A549 (cell line): ENCODE measurements at regions not wholly inside any gene's neighbourhood (a gene's known extent, or its start where the extent isn't known, plus 50 kb on each side); places are given as distances from the start of the nearest gene placed in this dataset.

ENCODE experiments used
- ATAC-seq, 2 experiments: fragments of 200-7000 bp in 1 of 2; fragments of >200 bp in 1 of 2; cut with Nextera tagmentation in 1 of 2; cut with Tn5 transposase in 1 of 2; 3 replicates each; pipeline versions ENCODE4 v1.8.0 to v1.9.1; 2018 to 2020; ENCODE audit warnings: mild to moderate bottlenecking in 1 of 2, moderate library complexity in 1 of 2
- CTCF ChIA-PET: fragments of 300-600 bp; sonication (Branson Sonifier 250); formaldehyde crosslinking; extraction: SDS; loops from one replicate; lab custom pipeline; 2021; ENCODE audit warnings: antibody characterized with exemption, inconsistent platforms; lab: Yijun Ruan, JAX
- POLR2A ChIA-PET: fragments of 350-600 bp; formaldehyde crosslinking; extraction: SDS; loops from one replicate; lab custom pipeline; 2021; ENCODE audit warnings: antibody characterized with exemption, inconsistent platforms; lab: Yijun Ruan, JAX
- DNase-seq, 2 experiments: peaks; one replicate each; pipeline versions ENCODE4 v3.0.0 to v3.0.0-alpha.2; 2011 to 2016; ENCODE audit warnings: low read depth in 1 of 2, low spot score in 1 of 2
- FAIRE-seq: peaks from 2 replicates; lab custom pipeline; 2011; peaks lifted over from hg19 to GRCh38; lab: Jason Lieb, UNC
- H3K27ac ChIP-seq, 2 experiments: fragments of >200 bp; sonication (Bioruptor Twin); formaldehyde crosslinking; 3 replicates each; pipeline ENCODE4 v1.5.1; 2016 to 2017
- H3K4me1 ChIP-seq: fragments of >200 bp; sonication (Bioruptor Twin); formaldehyde crosslinking; 3 replicates; pipeline ENCODE4 v1.6.1; 2016
- H3K4me2 ChIP-seq: fragments of >200 bp; sonication (Bioruptor Twin); formaldehyde crosslinking; 3 replicates; pipeline ENCODE4 v1.6.1; 2016
- H3K4me3 ChIP-seq: fragments of >200 bp; sonication (Bioruptor Twin); formaldehyde crosslinking; 3 replicates; pipeline ENCODE4 v1.5.1; 2016
- H3K9me3 ChIP-seq: fragments of >200 bp; sonication (Bioruptor Twin); formaldehyde crosslinking; 3 replicates; pipeline ENCODE4 v1.6.1; 2016
- CHD2 ChIP-seq: fragments of 150-350 bp; IDR thresholded peaks from 2 replicates; pipeline ENCODE4 v1.6.1; 2014; ENCODE audit warnings: low read length; ENCODE audit not compliant: partially characterized antibody
- CHD4 ChIP-seq: fragments of 200-600 bp; sonication (generic); IDR thresholded peaks from 2 replicates; pipeline ENCODE4 v1.6.1; 2016; ENCODE audit warnings: antibody characterized with exemption, mild to moderate bottlenecking, borderline replicate concordance
- EHF ChIP-seq: fragments of 250-450 bp; sonication (Bioruptor Pico); IDR thresholded peaks from 2 replicates; pipeline ENCODE4 v1.5.0; 2020; ENCODE audit warnings: mild to moderate bottlenecking
- EHMT2 ChIP-seq: fragments of 200-600 bp; sonication (generic); IDR thresholded peaks from 2 replicates; pipeline ENCODE4 v1.6.1; 2016; ENCODE audit warnings: antibody characterized with exemption, low read depth, mild to moderate bottlenecking, moderate library complexity
- ESRRA ChIP-seq: fragments of 150-350 bp; IDR thresholded peaks from 2 replicates; pipeline ENCODE4 v1.6.1; 2014; ENCODE audit warnings: mild to moderate bottlenecking, low read length, borderline replicate concordance
- FOXS1 ChIP-seq: fragments of 250-450 bp; sonication (Bioruptor Pico); IDR thresholded peaks from 2 replicates; pipeline ENCODE4 v1.5.0; 2020; ENCODE audit warnings: mild to moderate bottlenecking, moderate library complexity
- HMGXB4 ChIP-seq: fragments of 250-450 bp; sonication (Bioruptor Pico); IDR thresholded peaks from 2 replicates; pipeline ENCODE4 v1.5.0; 2021; ENCODE audit warnings: mild to moderate bottlenecking, moderate library complexity, borderline replicate concordance
- HOXB5 ChIP-seq: fragments of 250-450 bp; sonication (Bioruptor Pico); IDR thresholded peaks from 2 replicates; pipeline ENCODE4 v1.5.0; 2020; ENCODE audit warnings: mild to moderate bottlenecking, moderate library complexity
- JUNB ChIP-seq: fragments of >200 bp; sonication (Bioruptor Twin); formaldehyde crosslinking; IDR thresholded peaks from 2 replicates; pipeline ENCODE4 v1.6.1; 2016
- MAFK ChIP-seq: fragments of 450-650 bp; IDR thresholded peaks from 2 replicates; pipeline ENCODE4 v1.6.1; 2014; ENCODE audit not compliant: partially characterized antibody
- MAZ ChIP-seq: fragments of 150-350 bp; IDR thresholded peaks from 2 replicates; pipeline ENCODE4 v1.6.1; 2014; ENCODE audit warnings: antibody characterized with exemption, low read depth, low read length, borderline replicate concordance
- NFE2L2 ChIP-seq: fragments of 150-350 bp; conservative IDR thresholded peaks from 2 replicates; pipeline ENCODE4 v1.6.1; 2014; ENCODE audit warnings: low read length
- POLR2AphosphoS2 ChIP-seq: conservative IDR thresholded peaks from 2 replicates; pipeline ENCODE4 v1.6.1; 2012; ENCODE audit warnings: low read length, improper control_type of control experiment, inconsistent platforms
- RARB ChIP-seq: fragments of 250-450 bp; sonication (Bioruptor Pico); IDR thresholded peaks from 2 replicates; pipeline ENCODE4 v1.8.0; 2021; ENCODE audit warnings: mild to moderate bottlenecking, moderate library complexity
- RCOR1 ChIP-seq: fragments of 150-350 bp; IDR thresholded peaks from 2 replicates; pipeline ENCODE4 v1.6.1; 2014; ENCODE audit warnings: antibody characterized with exemption, low read length, low read depth
- SMC3 ChIP-seq: fragments of >200 bp; sonication (Bioruptor Twin); formaldehyde crosslinking; IDR thresholded peaks from 3 replicates; pipeline ENCODE4 v1.6.1; 2018; ENCODE audit warnings: inconsistent platforms
- ZFP36 ChIP-seq: fragments of 450-650 bp; IDR thresholded peaks from 2 replicates; pipeline ENCODE4 v1.6.1; 2014; ENCODE audit warnings: borderline replicate concordance; ENCODE audit not compliant: partially characterized antibody
- ZNF302 ChIP-seq: fragments of 250-450 bp; sonication (Bioruptor Pico); IDR thresholded peaks from 2 replicates; pipeline ENCODE4 v1.9.0; 2021; ENCODE audit warnings: inconsistent platforms, mild to moderate bottlenecking, moderate library complexity
- ZSCAN20 ChIP-seq: fragments of 250-450 bp; sonication (Bioruptor Pico); IDR thresholded peaks from 2 replicates; pipeline ENCODE4 v1.8.0; 2022; ENCODE audit warnings: mild to moderate bottlenecking, moderate library complexity
- WGBS: methylation state at CpG from one replicate; pipeline ENCODE4 v1.1.6; 2017; ENCODE audit errors: missing lambda C conversion rate; 5-methylcytosine and 5-hydroxymethylcytosine counted together
- TF ChIP-seq, protein P1 (sequence below): IDR thresholded peaks from 2 replicates; pipeline ENCODE4 v1.6.1; 2012
- TF ChIP-seq, protein P2 (sequence below): fragments of 150-350 bp; IDR thresholded peaks from 2 replicates; pipeline ENCODE4 v1.6.1; 2014; ENCODE audit warnings: low read depth, mild to moderate bottlenecking, low read length
- TF ChIP-seq, protein P3 (sequence below): fragments of >200 bp; sonication (Bioruptor Twin); formaldehyde crosslinking; IDR thresholded peaks from 3 replicates; pipeline ENCODE4 v1.5.1; 2016

DNA sequence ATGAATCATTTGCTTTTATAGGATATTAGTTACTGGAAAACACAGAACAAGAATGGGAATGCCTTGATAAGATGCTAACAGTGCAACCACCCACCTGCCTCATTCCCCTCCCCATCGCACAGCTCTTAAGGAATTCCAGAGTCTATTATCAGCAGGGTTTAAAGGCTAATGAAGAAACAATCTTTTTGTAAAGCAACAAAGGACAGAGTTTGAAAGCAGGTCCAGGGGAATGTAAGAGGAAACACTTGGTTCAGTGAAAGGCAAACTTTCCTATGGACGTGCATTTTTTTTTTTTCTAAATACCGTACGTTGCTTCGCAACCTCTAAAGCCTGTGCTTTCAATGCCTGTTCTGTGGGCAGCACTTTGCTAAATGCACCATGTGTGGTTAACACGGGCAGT, 92.5 kb downstream of the GPR50 start:
- H3K4me3 ChIP-seq = no peak overlapping the region
- ChIA-PET CTCF (no interaction called here), POLR2A (no interaction called here)
- H3K4me1 ChIP-seq = no peaks in the 10 kb centered on the region
- ATAC-seq = no peak
- H3K27ac ChIP-seq = no peak overlapping the region
- no peak for FAIRE-seq
- WGBS = 63% methylated on average over 6 of the region's 6 CpGs
- no peak for DNase-seq
- TF ChIP-seq, protein P1, sequence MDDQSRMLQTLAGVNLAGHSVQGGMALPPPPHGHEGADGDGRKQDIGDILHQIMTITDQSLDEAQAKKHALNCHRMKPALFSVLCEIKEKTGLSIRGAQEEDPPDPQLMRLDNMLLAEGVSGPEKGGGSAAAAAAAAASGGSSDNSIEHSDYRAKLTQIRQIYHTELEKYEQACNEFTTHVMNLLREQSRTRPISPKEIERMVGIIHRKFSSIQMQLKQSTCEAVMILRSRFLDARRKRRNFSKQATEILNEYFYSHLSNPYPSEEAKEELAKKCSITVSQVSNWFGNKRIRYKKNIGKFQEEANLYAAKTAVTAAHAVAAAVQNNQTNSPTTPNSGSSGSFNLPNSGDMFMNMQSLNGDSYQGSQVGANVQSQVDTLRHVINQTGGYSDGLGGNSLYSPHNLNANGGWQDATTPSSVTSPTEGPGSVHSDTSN = no peak
- no peak for TF ChIP-seq MAFK
- TF ChIP-seq EHF (CRISPR knock-in tag) = no peak
- TF ChIP-seq MAZ = no peak
- no peak for TF ChIP-seq CHD4
- TF ChIP-seq RCOR1 = no peak
- TF ChIP-seq ZSCAN20 = no peak
- no peak for TF ChIP-seq NFE2L2
- no peak for TF ChIP-seq POLR2AphosphoS2
- no peak for TF ChIP-seq JUNB
- TF ChIP-seq HOXB5 (CRISPR knock-in tag) = no peak
- no peak for TF ChIP-seq SMC3
- TF ChIP-seq ZNF302 (CRISPR knock-in tag) = no peak
- no peak for TF ChIP-seq FOXS1 (CRISPR knock-in tag)
- no peak for TF ChIP-seq EHMT2
- TF ChIP-seq, protein P2, sequence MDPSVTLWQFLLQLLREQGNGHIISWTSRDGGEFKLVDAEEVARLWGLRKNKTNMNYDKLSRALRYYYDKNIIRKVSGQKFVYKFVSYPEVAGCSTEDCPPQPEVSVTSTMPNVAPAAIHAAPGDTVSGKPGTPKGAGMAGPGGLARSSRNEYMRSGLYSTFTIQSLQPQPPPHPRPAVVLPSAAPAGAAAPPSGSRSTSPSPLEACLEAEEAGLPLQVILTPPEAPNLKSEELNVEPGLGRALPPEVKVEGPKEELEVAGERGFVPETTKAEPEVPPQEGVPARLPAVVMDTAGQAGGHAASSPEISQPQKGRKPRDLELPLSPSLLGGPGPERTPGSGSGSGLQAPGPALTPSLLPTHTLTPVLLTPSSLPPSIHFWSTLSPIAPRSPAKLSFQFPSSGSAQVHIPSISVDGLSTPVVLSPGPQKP = no peak
- TF ChIP-seq, protein P3, sequence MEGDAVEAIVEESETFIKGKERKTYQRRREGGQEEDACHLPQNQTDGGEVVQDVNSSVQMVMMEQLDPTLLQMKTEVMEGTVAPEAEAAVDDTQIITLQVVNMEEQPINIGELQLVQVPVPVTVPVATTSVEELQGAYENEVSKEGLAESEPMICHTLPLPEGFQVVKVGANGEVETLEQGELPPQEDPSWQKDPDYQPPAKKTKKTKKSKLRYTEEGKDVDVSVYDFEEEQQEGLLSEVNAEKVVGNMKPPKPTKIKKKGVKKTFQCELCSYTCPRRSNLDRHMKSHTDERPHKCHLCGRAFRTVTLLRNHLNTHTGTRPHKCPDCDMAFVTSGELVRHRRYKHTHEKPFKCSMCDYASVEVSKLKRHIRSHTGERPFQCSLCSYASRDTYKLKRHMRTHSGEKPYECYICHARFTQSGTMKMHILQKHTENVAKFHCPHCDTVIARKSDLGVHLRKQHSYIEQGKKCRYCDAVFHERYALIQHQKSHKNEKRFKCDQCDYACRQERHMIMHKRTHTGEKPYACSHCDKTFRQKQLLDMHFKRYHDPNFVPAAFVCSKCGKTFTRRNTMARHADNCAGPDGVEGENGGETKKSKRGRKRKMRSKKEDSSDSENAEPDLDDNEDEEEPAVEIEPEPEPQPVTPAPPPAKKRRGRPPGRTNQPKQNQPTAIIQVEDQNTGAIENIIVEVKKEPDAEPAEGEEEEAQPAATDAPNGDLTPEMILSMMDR = no peak
- TF ChIP-seq ZFP36 = no peak
- TF ChIP-seq ESRRA = no peak
- no peak for TF ChIP-seq CHD2
- no peaks in the 10 kb centered on the region for H3K9me3 ChIP-seq
- H3K4me2 ChIP-seq = no peak overlapping the region

DNA sequence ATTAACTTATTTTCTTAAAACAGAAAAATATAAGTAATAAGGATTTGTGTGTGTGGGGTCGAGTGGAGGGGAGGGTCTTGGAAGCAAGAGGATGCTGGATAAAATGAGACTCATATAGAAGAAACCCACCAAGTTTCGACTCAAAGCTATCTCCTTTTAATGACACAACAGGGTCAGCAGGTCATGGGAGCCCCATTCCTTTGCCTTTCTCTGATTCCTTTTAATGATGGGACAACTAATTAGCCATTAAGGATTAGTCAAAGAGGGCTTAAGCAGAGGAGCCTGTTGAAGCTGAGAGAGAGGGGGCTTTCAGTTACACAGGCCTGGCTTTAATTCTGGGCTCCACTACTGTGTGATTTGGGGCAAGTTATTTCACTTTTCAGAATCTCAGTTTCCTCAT, 102.8 kb downstream of the GPR50 start:
- no peak overlapping the region for H3K4me2 ChIP-seq
- ChIA-PET POLR2A (no interaction called here), CTCF (no interaction called here)
- H3K27ac ChIP-seq = no peak overlapping the region
- H3K4me1 ChIP-seq = no peaks in the 10 kb centered on the region
- FAIRE-seq = no peak
- ATAC-seq = no peak
- H3K4me3 ChIP-seq = no peak overlapping the region
- WGBS = 0% methylated on average over 2 of the region's 2 CpGs
- no peak for TF ChIP-seq EHMT2
- TF ChIP-seq RARB = no peak
- no peak for TF ChIP-seq HMGXB4 (CRISPR knock-in tag)
- no peak for DNase-seq
- no peaks in the 10 kb centered on the region for H3K9me3 ChIP-seq
